ENCODE measurements at regions not wholly inside any gene's neighbourhood (a gene's known extent, or its start where the extent isn't known, plus 50 kb on each side); places are given as distances from the start of the nearest gene placed in this dataset.

DNA sequence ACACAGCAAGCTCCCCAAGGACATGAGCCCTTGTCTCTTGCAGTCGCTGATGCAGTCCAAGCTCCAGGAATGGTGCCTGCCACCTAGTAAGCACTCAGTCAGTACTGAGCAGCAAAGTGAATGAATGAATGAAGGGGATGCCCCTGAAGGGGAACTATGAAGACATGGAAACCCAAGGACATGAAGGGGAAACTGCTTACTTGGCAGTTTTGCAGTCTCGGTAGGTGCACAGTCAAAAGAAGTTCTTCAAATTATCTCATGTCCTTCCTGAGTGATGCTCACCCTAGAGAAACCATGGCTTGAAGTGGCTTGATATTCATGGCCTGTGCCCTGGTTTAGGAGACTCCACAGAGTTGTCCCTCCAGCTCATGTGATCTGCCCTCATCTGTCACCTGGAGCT lies 102.1 kb upstream of the DLX2 start:
- no peak for DNase-seq

DNA sequence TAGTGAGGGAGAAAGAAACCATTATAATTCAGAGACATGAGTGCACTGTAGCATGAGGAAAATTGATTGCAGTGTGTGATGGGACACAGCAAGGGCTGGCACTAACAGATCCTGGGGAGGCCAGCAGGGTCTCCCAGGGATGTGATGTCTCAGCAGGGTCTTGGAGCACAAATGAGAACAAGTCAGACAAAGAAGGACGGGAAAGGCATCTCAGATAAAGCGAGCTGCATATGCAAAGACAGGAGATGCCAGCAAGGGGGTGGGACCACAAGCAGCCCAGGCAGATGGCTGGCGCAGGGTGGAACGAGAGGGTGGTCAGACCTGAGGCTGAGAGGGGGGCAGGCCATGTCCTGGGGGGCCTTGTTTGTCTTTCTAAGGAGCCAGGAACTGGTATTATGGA lies 102.6 kb upstream of the DLX2 start:
- DNase-seq, result no peak

DNA sequence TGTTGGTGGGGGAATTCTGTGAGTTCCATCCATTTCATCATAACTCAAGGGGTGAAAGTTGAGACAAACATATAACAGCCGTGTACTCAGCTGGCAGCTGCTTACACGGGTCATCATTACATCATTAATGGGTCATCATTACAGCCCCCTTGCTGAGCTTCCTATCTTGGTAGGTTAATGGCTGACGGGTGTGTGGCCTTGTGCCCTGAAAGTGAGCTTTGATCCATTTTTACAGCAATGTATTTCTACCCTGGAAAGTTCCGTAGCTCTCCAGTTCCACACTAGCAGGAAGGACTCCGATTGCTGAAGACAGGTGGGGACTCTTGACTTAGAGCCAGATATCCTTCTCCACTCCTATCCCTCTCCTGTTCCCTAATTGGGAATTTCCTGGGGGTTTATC lies 105.2 kb upstream of the DLX2 start:
- DNase-seq, result peak; percentile 26 to 78

DNA sequence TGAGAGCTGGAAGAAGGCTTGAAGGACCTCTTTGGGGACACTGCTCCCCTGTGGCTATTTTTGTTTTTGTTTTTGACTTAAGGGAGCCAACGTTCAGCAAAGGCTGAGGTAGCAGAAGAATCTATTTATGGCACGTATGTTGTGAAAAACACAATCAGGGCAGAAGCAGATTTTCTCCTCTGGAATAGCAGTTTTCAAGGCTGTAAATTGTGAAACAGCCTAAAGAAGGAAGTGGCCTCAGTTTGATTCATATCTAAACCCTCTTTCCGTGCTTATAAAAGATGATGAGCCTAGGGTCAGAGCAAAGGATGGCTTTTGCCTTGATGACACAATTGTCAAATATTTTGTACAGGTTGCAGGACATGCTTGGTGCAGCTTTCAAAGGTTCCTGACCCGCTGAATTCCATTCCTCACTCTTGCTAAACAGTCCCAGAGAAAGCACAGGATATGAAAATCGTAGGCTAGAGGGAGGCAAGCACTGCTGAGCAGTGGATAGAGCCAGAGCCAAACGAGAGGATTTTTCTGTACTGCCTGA lies 106.2 kb upstream of the DLX2 start:
- DNase-seq, result peak; percentile 51 to 70

DNA sequence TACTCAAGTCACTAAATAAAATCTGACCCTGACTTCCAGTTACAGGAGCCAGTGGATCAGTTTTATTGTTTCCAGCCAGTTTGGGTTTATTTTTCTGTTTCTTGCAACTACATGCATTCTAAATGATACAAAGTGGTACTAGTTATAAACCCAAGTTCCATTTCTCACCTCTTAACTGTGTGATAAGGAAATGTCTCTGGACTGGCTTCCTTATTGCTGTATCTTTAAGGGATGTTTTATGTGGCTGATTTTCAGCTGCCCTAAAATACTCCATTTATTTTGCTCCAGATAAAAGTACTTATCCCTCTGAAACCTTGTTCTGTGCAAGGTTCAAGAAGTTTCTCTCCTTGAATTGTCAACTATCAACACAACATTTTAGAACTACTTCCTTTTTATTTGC lies 107.9 kb upstream of the DLX2 start:
- no peak for DNase-seq

DNA sequence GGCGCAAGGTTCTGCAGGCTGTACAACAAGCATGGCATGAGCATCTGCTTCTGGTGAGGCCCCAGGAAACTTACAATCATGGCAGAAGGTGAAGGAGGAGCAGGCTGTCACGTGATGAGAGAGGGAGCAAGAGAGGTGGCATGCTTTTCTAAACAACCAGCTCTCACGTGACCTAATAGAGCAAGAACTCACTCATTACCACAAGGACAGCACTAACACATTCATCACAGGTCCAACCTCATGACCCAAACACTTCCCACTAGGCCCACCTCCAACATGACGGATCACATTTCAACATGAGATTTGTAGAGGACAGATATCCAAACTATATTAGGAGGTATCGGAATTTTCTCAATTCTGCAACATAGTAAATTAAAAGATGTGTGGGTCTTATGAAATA lies 108.8 kb upstream of the DLX2 start:
- DNase-seq, result no peak

DNA sequence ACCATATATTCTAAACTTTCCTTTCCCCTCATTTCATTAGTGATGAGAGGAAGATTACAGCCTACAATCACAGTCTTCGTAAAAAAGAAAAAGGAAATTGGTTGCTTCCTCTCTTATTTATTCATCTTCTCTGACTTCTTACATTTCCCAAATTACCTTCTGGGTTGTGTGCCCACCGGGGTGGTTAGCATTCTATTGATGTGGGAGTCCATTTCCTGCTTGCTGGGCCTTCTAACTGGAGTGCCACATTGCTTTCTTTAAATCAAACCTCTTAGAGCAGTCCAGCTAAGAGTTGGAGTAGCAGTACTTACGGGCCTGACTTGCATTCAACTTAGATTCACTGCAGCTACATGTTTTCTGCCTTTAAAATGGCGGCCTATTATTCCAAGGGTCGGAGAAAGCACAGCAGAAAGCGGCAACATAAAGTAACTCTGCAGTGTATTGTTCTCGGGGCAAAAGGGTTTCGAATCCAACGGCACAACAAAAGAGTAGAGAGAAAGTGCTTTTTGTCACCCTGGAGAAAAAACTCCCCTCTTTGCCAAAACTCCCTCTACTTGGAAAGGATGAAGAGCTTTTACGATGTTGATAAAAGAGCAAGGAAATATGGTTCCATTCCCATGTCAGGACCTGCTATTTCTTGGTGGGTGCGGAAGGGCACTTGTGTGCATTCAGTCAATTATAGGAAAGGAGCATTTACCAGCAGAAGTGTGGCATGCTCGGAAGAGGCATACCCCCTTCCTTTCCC lies 110.6 kb upstream of the DLX2 start:
- DNase-seq, result no peak

DNA sequence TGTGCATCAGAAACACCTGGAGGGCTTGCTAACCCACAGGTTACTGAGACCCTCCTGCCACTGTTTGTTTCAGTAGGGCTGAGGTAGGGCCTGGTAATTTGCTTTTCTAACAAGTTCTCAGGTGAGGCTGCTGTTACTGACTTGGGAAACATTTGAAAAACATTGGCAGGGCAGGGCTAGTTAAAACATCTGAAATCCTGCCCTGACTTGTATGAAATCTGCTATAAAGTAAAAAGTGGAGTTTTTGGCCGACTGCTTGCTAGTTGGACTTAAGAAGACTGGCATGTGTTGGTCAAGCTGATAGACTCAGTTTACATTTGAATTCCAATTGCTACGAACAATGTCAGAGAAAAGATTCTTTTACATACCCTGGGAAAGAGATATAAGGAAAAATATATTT lies 111.6 kb upstream of the DLX2 start:
- no peak for DNase-seq

DNA sequence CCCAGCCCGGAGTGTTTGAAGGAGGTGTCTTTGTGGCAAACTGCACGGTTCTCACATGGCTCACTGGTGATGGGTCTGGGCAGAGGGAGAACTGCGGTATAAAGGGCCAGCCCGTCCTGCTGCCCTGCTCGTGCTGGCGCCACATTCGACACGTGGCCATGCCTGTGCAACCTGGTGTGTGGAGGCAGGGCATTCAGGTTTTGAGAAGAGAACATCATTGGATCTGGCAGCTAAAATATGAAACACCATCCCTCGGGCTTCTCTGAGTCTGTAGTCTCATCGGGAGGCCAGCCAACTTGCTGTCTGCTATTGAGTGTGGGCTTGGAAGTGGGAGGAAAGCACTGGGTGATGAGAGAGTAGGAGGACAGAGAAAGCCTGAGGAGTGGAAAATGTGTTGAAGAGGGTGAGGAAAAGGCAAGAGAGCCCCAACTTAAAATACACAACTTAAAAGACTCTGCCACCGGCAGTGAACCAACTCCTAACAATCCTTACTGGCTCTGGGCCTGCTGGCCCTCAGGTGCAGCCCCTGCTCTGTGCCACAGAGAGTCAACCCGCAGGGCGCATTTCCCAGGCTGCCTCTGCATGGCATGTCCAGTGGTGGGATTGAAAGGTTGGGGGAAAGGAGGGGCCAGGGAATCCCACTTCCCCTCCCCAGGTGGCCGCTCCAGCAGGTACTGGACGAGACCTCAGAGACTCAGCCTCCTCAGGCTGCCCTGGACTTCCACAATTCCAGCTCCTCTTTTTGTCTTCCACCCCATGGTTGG lies 112.7 kb upstream of the DLX2 start:
- DNase-seq, result no peak

DNA sequence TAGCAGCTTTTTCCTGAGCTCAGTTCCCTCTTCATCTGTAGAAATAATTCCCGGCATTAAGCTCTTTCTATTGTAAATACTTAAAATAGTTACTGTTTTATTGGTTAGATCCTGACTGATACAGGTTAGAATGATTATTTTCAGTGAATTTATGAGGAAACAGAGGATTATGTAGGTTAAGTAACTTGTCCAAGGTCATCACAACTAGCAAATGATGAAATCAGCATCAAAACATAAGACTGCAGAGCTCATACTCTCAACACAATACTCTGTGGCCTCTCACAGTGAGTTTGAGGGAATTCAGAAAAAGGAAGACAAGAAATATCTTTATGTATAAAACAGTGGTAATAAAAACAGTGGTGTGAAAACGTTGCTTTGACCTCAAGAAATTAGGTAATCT lies 113.2 kb upstream of the DLX2 start:
- DNase-seq, result no peak

DNA sequence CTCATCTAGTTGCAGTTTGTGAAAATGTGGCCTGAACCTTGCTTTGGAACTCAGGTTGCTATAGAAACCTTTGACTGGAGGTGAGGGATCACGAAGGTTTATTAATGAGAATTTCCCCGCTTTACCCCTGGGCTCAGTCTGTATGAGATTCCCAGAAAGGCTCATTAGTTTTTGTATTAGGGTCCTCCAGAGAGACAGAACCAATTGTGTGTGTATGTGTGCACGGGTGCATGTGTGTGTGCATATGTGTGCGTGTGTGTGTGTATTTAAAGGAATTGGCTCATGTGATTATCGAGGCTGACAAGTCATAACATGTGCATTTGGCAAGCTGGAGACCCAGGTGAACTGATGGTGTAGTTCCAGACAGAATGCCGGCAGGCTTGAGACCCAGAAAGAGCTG lies 113.8 kb upstream of the DLX2 start:
- no peak for DNase-seq

DNA sequence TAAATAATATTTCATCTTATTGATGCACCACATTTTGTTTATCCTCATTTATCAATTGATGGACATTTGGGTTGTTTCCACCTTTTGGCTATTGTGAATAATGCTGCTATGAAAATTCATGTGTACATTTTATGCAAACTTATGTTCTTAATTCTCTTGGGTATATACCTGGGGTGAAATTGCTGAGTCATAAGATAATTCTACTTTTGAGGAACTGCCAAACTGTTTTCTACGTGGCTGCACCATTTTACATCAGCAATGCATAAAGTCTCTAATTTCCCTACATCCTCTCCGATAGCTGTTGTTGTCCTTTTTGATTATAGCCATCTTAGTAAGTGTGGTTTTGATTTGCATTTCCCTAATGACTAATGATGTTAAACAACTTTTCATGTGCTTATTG lies 116.5 kb upstream of the DLX2 start:
- no peak for DNase-seq

DNA sequence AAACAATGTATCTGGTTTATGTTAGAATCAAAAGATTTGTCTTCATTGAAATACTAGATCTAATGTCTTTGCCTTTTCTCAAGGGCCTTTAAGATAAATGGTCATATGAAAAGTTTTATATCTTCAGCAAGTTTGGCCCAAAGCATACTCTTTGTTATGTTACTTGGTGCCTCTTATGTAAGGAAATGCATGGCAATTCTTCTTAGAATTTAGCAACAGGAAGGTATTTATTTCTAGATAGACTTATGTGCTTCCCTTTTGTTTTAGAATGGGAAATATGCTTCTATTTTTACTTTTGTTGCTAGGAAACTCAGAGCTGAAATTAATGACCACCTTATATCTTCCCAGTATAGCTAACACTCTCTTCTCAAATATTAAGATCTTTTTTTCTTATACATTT lies 117.4 kb upstream of the DLX2 start:
- DNase-seq, result no peak

DNA sequence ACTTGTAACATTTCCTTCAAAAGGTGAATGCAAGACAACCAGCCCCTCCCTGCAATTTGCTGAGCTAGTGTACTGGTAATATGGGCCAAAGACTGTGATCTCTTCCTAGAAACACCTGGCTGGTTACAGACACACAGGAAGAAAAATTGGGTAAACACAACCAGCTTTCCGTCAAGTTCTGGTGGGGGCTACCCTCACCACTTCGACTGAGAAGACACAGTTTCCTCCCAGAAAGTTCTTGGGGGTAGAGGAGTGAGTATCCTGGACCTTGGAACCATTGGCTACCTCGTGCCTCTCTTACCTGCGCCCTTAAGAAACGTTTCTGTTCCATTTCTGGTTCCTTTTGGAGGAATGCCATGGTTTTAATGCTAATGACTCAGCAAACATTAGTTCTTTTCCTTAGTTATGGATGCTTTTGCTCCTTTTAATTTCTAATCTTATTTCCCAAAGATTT lies 120.9 kb upstream of the DLX2 start:
- no peak for DNase-seq

DNA sequence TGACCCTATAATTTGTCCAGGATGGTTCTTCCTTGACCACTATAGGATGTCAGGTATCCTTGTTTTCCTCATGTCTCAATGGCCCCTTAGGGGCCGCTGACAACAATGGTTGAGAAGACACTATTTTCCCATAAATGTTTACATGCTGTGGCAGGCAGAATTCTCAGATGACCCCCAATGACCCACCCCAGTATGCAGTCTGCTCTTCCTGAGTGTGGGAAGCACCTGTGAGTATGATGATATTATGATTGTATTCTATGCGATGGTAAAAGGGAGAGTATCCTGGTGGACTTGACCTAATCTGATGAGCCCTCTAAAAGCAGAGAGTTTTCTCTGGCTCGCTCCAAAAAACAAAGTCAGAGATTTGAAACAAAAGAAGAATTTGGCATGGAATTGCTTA lies 123.1 kb upstream of the DLX2 start:
- DNase-seq, result no peak

DNA sequence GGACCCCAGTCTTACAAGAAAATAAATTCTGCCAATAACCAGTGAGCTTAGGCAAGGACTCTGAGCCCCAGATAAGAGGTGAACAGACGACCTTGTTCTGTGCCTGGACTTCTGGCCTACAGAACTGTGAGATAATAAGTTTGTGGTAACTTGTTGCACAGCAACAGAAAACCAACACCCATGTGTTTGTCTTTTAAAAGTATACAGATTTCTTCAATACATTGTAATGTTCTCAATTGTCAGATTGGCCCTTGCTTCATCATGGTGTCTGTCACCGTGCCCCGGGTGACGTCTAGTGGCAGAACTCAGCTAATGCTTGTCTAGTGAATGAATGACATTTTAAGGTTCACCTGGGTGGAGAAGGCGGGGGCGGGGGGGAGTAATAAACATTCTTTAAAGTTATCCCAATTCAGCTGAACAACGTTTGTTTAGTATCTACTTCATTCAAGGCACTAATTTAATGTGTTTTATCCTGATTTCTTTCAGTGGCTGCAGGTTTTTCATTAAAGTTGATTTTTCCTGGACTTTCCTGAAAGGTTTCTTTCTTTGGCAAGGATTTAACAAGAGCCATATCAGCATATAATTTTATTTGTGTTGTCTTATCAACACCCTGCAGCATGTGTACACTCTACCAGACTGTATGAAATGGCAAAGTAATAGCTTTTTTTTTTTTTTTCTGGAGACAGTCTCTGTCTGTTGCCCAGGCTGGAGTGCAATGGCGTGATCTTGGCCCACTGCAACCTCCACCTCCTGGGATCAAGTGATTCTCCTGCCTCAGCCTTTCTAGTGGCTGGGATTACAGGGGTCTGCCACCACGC lies 123.8 kb upstream of the DLX2 start:
- peak; percentile 39 to 45 for DNase-seq

DNA sequence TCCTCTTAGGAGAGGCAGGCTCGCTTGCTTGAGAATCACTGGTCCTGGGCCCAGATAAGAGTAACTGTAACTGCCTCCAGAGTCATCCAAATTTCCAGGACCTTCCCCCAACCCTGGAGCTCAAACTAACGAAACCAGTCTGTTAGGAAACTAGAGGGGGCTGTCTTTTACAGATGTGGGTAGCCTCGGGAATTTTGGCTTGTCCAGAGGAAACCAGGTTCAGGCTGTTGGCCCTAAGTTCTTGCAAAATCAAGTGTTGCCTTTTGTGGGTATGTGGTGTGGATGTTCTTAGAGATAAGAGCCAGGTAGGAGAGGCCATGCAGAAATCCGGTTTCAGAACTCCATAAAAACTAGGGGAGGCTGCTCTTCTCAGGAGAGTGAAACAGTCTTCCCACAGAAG lies 125.0 kb upstream of the DLX2 start:
- no peak for DNase-seq

DNA sequence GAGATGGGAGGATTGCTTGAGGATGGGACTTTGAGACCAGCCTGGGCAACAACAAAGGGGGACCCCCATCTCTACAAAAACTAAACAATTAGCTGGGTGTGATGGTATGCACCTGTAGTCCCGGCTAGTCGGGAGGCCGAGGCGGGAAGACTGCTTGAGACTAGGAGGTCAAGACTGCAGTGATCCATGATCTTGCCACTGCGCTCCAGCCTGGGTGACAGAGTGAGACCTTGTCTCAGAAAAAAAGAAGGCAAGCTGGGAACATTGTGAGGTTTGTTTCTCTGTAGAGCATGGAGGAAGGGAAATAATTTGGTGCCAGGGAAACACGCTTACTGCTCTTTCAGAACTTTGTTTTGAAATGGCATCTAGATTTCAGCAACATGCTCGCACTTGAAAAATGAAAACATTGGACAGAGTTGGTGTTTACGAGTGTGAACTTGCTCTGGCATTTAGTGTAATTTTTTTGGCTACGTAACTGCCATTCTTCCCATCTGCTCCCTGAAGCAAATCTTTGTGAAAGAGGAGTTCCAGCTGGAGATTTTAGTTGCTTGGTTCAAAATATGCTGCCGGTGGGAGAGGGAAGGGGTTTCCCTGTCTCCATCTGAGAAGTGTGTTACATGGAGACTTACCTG lies 125.6 kb upstream of the DLX2 start:
- no peak for DNase-seq

DNA sequence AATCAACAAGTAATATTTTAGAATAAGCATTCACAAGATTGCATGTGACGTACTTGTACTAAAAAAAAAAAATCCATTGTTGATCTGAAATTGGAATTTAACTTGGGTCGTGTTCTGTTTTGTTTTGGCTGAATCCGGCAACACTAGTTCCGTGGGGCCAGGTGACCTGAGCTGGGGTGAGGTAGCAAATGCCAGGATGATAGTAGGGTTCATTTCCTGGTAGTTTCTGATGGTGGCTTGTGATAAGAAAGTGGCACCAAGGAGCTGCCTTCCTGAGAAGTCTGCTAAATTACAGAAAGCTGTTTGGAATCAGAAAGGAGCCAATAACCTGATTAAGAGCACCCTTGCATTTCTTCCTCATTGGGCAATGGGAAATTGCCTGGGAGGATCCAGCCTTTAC lies 126.4 kb upstream of the DLX2 start:
- no peak for DNase-seq

DNA sequence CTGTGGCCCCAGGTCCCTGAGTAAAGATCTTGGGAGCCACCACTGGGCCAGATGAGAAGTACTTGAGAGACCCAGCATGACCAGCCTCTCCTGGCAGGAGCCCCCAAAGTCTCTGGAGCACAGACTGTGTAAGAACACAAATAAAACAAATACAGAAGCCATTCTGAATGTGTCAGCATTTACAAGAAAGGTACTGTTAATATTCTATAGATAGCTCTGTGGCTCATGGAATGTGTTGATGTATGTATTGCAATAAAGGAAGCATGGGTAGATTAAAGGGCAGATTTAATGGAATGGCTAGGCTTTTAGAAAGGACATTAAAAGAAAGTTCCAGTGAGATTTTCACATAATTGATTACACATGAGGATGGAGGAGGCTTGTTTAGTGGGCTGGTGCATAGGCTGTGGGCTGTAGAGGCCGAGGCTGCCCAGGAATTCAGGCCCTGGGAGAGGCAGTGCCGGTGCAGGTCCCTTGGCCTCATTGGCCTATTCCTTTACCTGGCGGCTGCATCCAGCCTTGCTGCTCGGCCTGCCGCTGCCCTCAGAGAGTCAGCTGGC lies 127.7 kb upstream of the DLX2 start:
- DNase-seq, result no peak

DNA sequence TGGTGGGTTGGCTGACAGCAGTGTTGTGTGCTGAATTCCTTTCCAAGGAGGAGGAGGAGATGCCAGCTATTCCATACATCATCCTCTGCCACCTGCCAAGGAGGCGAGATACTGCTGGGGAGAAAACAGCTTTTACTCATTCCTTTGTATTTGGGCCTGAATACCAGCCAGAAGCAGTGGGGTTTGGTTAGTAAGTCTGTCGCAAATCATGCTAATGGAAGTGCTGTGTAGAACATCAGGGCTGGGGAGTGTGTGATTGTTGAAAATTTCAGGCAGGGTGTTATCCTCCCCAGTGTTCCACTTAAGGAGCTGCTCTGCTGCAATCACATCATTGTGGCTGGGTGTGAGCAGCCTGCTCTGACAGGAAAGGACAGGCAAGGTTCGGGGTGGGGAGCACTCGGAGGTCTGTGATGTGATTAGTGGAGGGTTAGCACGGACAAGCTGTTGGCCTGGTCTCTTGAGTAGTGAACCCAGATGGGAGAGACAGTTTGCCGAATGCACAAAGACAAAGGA lies 128.2 kb upstream of the DLX2 start:
- no peak for DNase-seq

DNA sequence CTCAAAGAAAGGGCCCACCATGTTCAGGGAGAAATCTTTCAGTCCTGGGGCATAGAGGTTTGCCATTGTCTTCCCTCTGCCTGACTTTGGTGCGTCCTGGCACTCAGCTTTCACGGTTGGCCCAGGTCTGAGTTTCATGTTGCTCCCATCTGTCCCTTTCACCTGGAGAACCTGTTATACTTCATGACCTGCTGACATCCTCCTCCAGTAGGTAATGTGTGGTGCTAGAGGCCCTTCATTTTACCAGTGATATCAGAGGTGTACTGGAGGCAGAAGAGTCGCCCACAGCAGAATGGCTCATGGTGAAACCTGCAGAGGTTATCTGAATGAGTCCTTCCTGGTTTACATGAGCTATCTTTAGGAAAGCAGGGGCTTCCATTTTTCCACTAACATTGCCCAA lies 128.8 kb upstream of the DLX2 start:
- DNase-seq, result no peak

Measured in inflammatory macrophage treated with lipopolysaccharide for 1 hour (primary cell).